GM12874 (cell line): ENCODE measurements at regions not wholly inside any gene's neighbourhood (a gene's known extent, or its start where the extent isn't known, plus 50 kb on each side); places are given as distances from the start of the nearest gene placed in this dataset.

Experiments used
- TF ChIP-seq, protein P1 (sequence below): IDR thresholded peaks from 2 replicates; pipeline ENCODE4 v1.5.1; 2011; ENCODE audit warnings: low read depth, mild to moderate bottlenecking, control low read depth, low read length, moderate library complexity; ENCODE audit not compliant: insufficient read depth

DNA sequence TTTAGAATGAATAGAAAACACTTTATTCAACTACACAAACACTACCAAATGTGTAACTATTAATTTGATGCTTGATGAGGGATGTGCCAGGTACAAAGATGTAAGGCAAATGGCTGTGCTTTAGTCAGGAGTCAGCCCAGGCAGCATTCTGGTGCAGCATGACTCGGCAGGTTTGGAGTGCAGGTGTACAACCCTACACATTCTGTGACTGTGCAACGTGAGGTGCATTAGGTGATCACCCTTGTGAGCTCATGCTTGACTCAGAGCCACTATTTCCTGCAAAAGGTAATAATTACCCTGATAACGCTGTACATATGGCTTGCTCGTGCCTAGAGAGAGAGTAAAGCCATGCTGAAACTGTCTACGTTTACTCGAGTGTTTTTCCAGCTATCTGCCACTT lies 288.7 kb upstream of the DSEL start:
- TF ChIP-seq, protein P1, sequence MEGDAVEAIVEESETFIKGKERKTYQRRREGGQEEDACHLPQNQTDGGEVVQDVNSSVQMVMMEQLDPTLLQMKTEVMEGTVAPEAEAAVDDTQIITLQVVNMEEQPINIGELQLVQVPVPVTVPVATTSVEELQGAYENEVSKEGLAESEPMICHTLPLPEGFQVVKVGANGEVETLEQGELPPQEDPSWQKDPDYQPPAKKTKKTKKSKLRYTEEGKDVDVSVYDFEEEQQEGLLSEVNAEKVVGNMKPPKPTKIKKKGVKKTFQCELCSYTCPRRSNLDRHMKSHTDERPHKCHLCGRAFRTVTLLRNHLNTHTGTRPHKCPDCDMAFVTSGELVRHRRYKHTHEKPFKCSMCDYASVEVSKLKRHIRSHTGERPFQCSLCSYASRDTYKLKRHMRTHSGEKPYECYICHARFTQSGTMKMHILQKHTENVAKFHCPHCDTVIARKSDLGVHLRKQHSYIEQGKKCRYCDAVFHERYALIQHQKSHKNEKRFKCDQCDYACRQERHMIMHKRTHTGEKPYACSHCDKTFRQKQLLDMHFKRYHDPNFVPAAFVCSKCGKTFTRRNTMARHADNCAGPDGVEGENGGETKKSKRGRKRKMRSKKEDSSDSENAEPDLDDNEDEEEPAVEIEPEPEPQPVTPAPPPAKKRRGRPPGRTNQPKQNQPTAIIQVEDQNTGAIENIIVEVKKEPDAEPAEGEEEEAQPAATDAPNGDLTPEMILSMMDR = no peak

DNA sequence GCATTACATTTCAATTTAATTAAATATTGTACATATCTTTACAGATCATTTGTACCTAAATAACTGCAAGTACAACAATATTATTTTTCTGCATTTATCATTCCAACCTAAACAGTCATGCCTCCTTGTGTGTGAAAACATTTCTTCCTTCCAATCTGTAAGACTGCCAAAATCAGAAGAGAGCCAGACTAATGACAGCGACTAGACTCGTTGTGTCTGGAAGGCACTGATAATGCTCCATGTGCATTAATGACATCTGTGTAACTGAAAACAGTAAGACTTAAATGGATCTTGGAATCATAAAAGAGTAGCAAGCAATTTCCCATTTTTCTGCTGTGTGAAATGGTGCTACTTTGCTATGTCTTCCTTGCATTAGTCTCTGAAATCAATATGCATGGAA lies 278.0 kb upstream of the DSEL start:
- TF ChIP-seq, protein P1 = no peak

DNA sequence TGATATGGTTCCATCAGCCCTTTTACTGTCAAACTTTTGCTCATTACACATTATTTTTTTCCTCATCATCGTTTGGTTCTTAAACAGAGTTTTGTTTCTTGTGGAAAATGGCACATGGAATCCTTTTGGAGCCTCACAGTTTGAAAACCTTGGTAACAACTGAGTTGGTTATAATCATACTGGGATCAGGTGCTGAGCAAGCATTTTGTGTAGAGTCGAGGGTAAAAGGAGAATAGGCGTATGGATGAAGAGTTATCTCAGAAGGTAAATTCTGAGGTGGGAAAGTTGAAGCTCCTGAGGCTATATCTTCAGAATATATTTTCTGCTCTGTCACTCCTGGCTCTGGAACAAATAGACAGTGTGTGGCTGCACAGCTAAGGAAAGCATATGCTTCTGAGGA lies 274.0 kb upstream of the DSEL start:
- TF ChIP-seq, protein P1 = no peak

DNA sequence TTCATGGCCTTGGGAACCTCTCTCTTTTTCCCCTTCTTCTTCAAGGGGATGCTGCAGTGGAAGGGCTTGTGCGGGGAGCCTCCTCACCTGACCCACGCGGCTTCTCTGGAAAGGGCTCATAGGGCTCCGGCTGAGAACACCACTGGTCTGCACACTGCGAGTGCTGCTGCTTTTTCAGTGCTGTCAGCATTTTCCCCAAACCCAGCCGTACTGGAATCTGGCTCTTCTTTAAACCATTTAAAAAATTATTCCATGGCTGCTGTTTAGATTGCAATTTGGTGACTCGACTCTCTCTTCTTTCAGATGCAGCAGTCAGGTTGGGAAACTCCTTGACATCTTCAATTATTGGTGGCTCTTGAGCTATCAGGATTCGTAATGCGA lies 272.6 kb upstream of the DSEL start:
- TF ChIP-seq, protein P1 = no peak

DNA sequence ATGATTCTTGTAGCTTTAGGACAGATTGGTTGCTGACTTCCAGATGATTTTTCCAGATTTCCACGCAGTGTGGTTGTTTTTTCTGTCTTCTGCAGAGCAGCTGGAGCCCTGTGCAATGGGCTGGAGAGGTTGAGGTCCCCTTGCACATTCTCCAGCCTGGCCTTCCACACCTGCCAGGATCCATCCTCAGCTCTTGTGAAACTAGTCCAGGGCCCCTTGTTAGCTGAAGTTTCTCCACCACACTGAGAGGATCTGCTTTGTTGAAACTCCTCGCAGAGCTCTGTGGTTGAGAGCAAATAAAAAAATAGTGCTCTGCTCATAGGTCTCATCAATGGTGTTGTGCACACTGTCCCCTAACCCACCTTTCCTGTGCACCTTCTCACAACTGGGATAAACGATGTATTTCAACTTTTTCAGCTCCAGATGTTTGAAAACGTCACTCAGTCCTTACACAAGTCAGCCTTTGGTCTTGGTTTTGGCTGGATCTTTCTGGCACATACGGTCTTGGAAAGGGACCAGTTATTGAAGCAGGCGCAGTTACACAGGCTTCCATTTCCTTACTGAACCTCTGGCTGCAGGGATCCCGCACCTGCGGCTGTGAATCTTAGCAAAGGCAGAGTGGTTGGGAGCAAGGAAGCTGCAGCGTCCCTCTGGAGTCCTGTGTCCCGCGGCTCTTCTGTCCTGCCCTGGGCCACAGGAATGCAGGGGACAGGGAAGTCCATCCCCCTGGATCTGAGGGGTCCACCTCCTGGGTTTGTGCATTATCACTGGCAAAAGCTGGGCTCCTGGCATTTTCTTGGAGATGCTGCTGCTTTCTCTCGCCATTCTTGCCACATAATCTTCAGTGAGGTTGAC lies 272.0 kb upstream of the DSEL start:
- TF ChIP-seq, protein P1 = no peak

DNA sequence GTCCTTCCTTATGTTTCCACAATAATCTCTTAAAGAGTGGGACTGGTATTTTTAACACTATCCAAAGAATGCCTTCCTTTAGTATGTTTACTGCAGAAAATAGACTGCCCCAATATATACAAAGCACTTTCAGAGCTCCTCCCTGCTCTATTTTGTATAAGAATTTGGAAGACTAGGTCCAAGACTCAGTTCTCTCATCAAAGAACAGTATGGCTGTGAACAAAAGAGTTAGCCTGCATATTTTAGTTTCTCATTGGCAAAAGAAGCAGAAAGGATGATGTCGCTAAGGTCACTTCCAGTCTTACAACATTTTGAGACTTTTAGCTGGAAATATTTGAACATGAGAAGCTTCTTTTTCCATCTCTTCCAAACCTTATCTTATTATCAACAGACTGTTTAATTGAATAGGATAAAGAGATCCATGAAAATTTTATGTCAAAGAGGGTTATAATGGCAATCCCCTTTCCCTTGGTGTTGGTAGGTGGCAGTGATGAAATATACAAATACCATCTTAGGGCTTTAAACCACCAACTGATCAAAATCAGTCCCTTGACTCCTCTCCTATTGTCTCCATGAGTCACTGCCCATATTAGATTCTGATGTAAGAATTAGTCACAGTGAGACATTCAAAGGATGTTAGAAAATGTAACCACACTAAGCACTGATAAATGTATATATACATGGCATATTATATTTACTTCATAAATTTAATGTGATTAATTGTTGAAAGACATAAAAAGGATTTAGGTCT lies 266.9 kb upstream of the DSEL start:
- TF ChIP-seq, protein P1 = no peak

DNA sequence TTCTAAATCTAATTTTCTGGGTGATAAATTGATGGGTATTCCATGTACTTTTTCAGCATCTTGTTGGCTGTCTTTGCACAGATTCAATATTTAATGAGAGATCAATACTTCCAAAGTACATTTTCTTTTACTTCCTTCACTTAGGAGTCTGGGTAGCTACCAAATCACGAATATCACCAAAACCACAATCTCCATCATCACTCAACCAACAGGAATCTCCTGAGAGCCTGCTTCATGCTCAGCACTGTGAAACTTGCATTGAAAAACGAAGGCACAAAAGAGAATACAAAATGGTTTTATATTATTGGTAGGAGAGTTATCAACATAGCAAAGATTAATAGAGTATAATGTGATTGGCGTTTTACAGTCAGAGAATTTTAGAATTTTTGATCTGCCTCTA lies 261.5 kb upstream of the DSEL start:
- TF ChIP-seq, protein P1 = no peak
